Astrocyte (in vitro differentiated cells and primary cell): ENCODE measurements at regions not wholly inside any gene's neighbourhood (a gene's known extent, or its start where the extent isn't known, plus 50 kb on each side); places are given as distances from the start of the nearest gene placed in this dataset.

Experiments used
- DNase-seq: peaks from one replicate; pipeline ENCODE4 v3.0.0-alpha.2; 2010; ENCODE audit warnings: low read depth
- FAIRE-seq: peaks from 2 replicates; lab custom pipeline; 2011; peaks lifted over from hg19 to GRCh38; lab: Jason Lieb, UNC
- H2AFZ ChIP-seq: 2 replicates; pipeline ENCODE4 v1.6.0; 2012; ENCODE audit warnings: low read depth, low read length, inconsistent platforms
- H3K27ac ChIP-seq: 2 replicates; pipeline ENCODE4 v1.5.1; 2011; ENCODE audit warnings: low read depth, low read length, inconsistent platforms
- H3K27me3 ChIP-seq: 2 replicates; pipeline ENCODE4 v1.6.0; 2011; ENCODE audit warnings: low read length, inconsistent platforms; ENCODE audit not compliant: insufficient read depth
- H3K36me3 ChIP-seq: 2 replicates; pipeline ENCODE4 v1.5.1; 2011; ENCODE audit warnings: low read length, inconsistent platforms; ENCODE audit not compliant: insufficient read depth
- H3K4me1 ChIP-seq: 2 replicates; pipeline ENCODE4 v1.5.1; 2011; ENCODE audit warnings: low read length, inconsistent platforms; ENCODE audit not compliant: insufficient read depth
- H3K4me2 ChIP-seq: 2 replicates; pipeline ENCODE4 v1.6.0; 2012; ENCODE audit warnings: low read length, inconsistent platforms
- H3K4me3 ChIP-seq: 2 replicates; pipeline ENCODE4 v1.5.1; 2011; ENCODE audit warnings: low read depth, mild to moderate bottlenecking, low read length, inconsistent platforms; ENCODE audit not compliant: insufficient read depth
- H3K79me2 ChIP-seq: 2 replicates; pipeline ENCODE4 v1.6.0; 2012; ENCODE audit warnings: mild to moderate bottlenecking, low read length, inconsistent platforms; ENCODE audit not compliant: insufficient read depth
- H3K9ac ChIP-seq: 2 replicates; pipeline ENCODE4 v1.6.0; 2012; ENCODE audit warnings: mild to moderate bottlenecking, low read length, inconsistent platforms
- H3K9me3 ChIP-seq: 2 replicates; pipeline ENCODE4 v1.5.1; 2012; ENCODE audit warnings: low read depth, mild to moderate bottlenecking, low read length, inconsistent platforms; ENCODE audit not compliant: insufficient read depth
- H4K20me1 ChIP-seq: 2 replicates; pipeline ENCODE4 v1.6.0; 2012; ENCODE audit warnings: low read length, inconsistent platforms; ENCODE audit not compliant: insufficient read depth
- H3K27ac Mint-ChIP-seq: one replicate; pipeline ENCODE4 v1.8.0; 2021; ENCODE audit warnings: mild to moderate bottlenecking, mixed read lengths; ENCODE audit not compliant: unreplicated experiment
- H3K27me3 Mint-ChIP-seq: one replicate; pipeline ENCODE4 v1.8.0; 2021; ENCODE audit warnings: low read depth, mixed read lengths; ENCODE audit not compliant: unreplicated experiment
- H3K36me3 Mint-ChIP-seq: one replicate; pipeline ENCODE4 v1.8.0; 2021; ENCODE audit warnings: low read depth, mixed read lengths; ENCODE audit not compliant: unreplicated experiment
- H3K4me1 Mint-ChIP-seq: one replicate; pipeline ENCODE4 v1.8.0; 2021; ENCODE audit warnings: low read depth, mixed read lengths; ENCODE audit not compliant: unreplicated experiment
- H3K4me3 Mint-ChIP-seq: one replicate; pipeline ENCODE4 v1.8.0; 2021; ENCODE audit warnings: mild to moderate bottlenecking, moderate library complexity, mixed read lengths; ENCODE audit not compliant: unreplicated experiment
- H3K9me3 Mint-ChIP-seq: one replicate; pipeline ENCODE4 v1.8.0; 2021; ENCODE audit warnings: mild to moderate bottlenecking, mixed read lengths; ENCODE audit not compliant: unreplicated experiment
- EZH2 ChIP-seq: IDR thresholded peaks from 2 replicates; pipeline ENCODE4 v1.6.1; 2012; ENCODE audit warnings: mild to moderate bottlenecking, low read length, inconsistent platforms; ENCODE audit not compliant: insufficient read depth
- TF ChIP-seq, protein P1 (sequence below): IDR thresholded peaks from 2 replicates; pipeline ENCODE4 v1.5.1; 2011; ENCODE audit warnings: low read depth, mild to moderate bottlenecking, inconsistent platforms, low read length, moderate library complexity; ENCODE audit not compliant: insufficient read depth

DNA sequence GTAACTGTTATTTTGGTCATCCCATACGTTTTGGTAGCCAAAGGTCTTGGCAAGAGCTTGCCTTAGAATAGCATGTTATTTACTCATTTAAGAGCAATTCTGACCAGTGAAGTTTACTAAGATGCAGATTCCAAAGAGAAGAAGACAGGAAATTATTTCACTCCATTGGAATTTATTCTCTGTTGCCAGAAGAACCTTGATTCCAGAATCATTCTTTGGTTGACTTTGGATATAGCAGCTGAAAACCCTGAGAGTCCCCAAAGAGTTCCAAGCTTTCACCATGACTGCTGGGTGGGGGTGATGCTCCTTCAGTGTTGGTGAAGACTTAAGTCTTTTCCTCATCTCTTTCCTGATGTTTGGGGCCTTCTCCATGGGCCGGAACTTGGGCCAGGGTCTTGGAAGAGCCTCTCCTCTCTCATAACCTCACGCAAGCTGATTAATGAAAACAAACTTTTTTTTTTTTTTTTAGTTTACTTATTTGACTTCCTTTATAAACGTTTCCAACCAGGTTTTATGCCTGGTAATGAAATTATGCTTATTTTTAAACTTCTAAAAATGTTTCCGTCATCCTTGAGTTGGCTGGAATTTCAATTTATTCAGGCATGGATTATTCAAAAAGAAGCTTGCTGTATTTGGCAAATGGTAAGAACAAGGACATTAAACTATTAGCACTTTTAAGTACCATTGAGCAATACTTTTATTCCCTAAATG, 192.0 kb downstream of the MTX2 start:
- H3K4me1 ChIP-seq, result peaks cover 7% of the 10 kb centered on the region
- Mint-ChIP-seq H3K27ac (no peak overlapping the region), H3K4me1 (peaks cover 5% of the 10 kb centered on the region), H3K27me3 (peaks cover 7% of the 10 kb centered on the region), H3K9me3 (no peaks in the 10 kb centered on the region), H3K4me3 (no peak overlapping the region), H3K36me3 (no peaks in the 10 kb centered on the region)
- no peaks in the 10 kb centered on the region for H3K9me3 ChIP-seq
- H3K27ac ChIP-seq, result no peak overlapping the region
- DNase-seq (peak; percentile 22), FAIRE-seq (peak; percentile 79)
- no peak for TF ChIP-seq EZH2
- TF ChIP-seq, protein P1, sequence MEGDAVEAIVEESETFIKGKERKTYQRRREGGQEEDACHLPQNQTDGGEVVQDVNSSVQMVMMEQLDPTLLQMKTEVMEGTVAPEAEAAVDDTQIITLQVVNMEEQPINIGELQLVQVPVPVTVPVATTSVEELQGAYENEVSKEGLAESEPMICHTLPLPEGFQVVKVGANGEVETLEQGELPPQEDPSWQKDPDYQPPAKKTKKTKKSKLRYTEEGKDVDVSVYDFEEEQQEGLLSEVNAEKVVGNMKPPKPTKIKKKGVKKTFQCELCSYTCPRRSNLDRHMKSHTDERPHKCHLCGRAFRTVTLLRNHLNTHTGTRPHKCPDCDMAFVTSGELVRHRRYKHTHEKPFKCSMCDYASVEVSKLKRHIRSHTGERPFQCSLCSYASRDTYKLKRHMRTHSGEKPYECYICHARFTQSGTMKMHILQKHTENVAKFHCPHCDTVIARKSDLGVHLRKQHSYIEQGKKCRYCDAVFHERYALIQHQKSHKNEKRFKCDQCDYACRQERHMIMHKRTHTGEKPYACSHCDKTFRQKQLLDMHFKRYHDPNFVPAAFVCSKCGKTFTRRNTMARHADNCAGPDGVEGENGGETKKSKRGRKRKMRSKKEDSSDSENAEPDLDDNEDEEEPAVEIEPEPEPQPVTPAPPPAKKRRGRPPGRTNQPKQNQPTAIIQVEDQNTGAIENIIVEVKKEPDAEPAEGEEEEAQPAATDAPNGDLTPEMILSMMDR, result no peak
- no peak overlapping the region for H3K4me3 ChIP-seq
- H4K20me1 ChIP-seq, result no peaks in the 10 kb centered on the region
- H3K4me2 ChIP-seq, result peak overlapping the region; percentile 3
- H3K36me3 ChIP-seq, result no peaks in the 10 kb centered on the region
- H3K9ac ChIP-seq, result no peak overlapping the region
- no peak overlapping the region for H2AFZ ChIP-seq
- no peaks in the 10 kb centered on the region for H3K79me2 ChIP-seq
- no peaks in the 10 kb centered on the region for H3K27me3 ChIP-seq

DNA sequence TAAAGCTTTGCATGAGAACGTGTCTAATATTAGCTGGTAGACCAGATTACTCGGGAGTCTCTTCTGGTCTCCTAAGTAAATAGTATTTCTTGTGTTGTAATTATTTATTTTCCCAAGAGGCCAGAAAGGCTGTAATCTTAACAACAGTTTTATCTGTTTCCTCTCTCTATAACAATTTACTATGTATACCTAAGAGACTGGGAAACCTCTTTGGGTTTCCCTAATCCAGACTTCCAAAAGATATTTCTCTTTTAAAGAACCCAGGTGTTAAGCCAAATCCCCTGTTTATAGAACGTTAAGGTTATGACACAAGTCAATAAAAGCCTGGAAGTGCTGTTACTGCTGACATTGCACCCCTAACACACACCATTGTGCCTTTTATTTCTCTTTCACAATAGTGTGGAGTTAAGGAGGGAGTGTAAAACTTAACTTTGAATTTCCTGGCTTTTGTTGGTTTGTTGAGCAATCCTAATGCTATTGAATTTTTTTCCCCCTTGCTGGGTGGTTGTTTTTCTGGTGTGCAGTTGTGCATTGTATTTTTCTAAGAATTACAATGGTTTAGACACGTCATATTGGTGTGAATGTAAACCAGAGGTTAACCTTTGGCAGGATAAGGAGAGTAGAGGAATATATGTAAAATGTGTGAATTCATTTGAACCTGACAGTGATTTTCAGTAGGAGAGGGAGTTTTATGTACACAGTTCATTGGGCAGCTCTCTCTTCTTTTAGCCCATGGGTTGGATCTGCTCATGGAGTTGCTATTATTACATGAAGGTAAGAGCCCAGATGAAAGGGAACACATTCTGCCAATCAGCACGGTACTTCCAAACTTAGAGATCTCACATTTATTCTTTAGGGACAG, 192.8 kb downstream of the MTX2 start:
- H3K27ac Mint-ChIP-seq, result no peak overlapping the region
- no peaks in the 10 kb centered on the region for H3K9me3 Mint-ChIP-seq
- Histone ChIP-seq H3K9me3 (no peaks in the 10 kb centered on the region), H4K20me1 (no peaks in the 10 kb centered on the region), H3K27ac (no peak overlapping the region), H3K4me3 (no peak overlapping the region), H3K27me3 (no peaks in the 10 kb centered on the region), H2AFZ (no peak overlapping the region), H3K79me2 (no peaks in the 10 kb centered on the region), H3K9ac (no peak overlapping the region), H3K4me1 (peaks cover 7% of the 10 kb centered on the region), H3K4me2 (no peak overlapping the region), H3K36me3 (no peaks in the 10 kb centered on the region)
- DNase-seq, result peak; percentile 19
- H3K4me3 Mint-ChIP-seq, result no peak overlapping the region
- no peak for TF ChIP-seq EZH2
- TF ChIP-seq, protein P1, result no peak
- H3K4me1 Mint-ChIP-seq, result peaks cover 5% of the 10 kb centered on the region
- peaks cover 11% of the 10 kb centered on the region for H3K27me3 Mint-ChIP-seq
- FAIRE-seq, result peak; percentile 29
- H3K36me3 Mint-ChIP-seq, result no peaks in the 10 kb centered on the region
